OCI-LY1 (cell line): ENCODE measurements at regions not wholly inside any gene's neighbourhood (a gene's known extent, or its start where the extent isn't known, plus 50 kb on each side); places are given as distances from the start of the nearest gene placed in this dataset.

ENCODE experiments used
- H2AFZ ChIP-seq: fragments of 200-600 bp; sonication (generic), shearing (Covaris generic); 2 replicates; pipeline ENCODE4 v1.6.0; 2014; ENCODE audit warnings: antibody characterized with exemption, mild to moderate bottlenecking, low read length
- H3F3A ChIP-seq: fragments of 200-600 bp; sonication (generic), shearing (Covaris generic); 2 replicates; pipeline ENCODE4 v1.6.0; 2014; ENCODE audit warnings: mild to moderate bottlenecking, antibody characterized with exemption, low read length, moderate library complexity; ENCODE audit not compliant: insufficient read depth
- H3K27ac ChIP-seq: fragments of 200-600 bp; sonication (generic); 2 replicates; pipeline ENCODE4 v1.5.1; 2014; ENCODE audit warnings: low read length, mixed run types, mild to moderate bottlenecking, low read depth; ENCODE audit not compliant: poor library complexity, severe bottlenecking
- H3K27me3 ChIP-seq: fragments of 200-600 bp; sonication (generic); 2 replicates; pipeline ENCODE4 v1.6.0; 2014; ENCODE audit warnings: antibody characterized with exemption, mild to moderate bottlenecking, low read length, moderate library complexity; ENCODE audit not compliant: insufficient read depth
- H3K36me3 ChIP-seq: fragments of 200-600 bp; sonication (generic); 2 replicates; pipeline ENCODE4 v1.6.1; 2014; ENCODE audit warnings: mild to moderate bottlenecking, antibody characterized with exemption, low read length, moderate library complexity, mixed read lengths; ENCODE audit not compliant: insufficient read depth
- H3K4me1 ChIP-seq: fragments of 200-600 bp; sonication (generic); 2 replicates; pipeline ENCODE4 v1.5.1; 2014; ENCODE audit warnings: mild to moderate bottlenecking, low read length, moderate library complexity; ENCODE audit not compliant: insufficient read depth, severe bottlenecking
- H3K4me2 ChIP-seq: fragments of 200-600 bp; sonication (generic), shearing (Covaris generic); 2 replicates; pipeline ENCODE4 v1.6.1; 2014; ENCODE audit warnings: low read length
- H3K4me3 ChIP-seq: fragments of 200-600 bp; sonication (generic); 2 replicates; pipeline ENCODE4 v1.5.1; 2014; ENCODE audit warnings: low read length, low read depth, mild to moderate bottlenecking, mixed read lengths; ENCODE audit not compliant: poor library complexity, severe bottlenecking
- H3K79me2 ChIP-seq: fragments of 200-600 bp; shearing (Covaris generic); 2 replicates; pipeline ENCODE4 v1.6.1; 2016; ENCODE audit warnings: mixed run types, low read length, mixed read lengths; ENCODE audit not compliant: insufficient read depth
- H3K9ac ChIP-seq: fragments of 200-600 bp; sonication (generic), shearing (Covaris generic); 2 replicates; pipeline ENCODE4 v1.6.1; 2014; ENCODE audit warnings: mild to moderate bottlenecking, low read length, mixed read lengths
- H3K9me2 ChIP-seq: fragments of 200-600 bp; sonication (generic), shearing (Covaris generic); 2 replicates; pipeline ENCODE4 v1.6.1; 2014; ENCODE audit warnings: low read depth, mild to moderate bottlenecking, low read length, mixed read lengths
- H3K9me3 ChIP-seq: fragments of 200-600 bp; shearing (Covaris generic); 2 replicates; pipeline ENCODE4 v1.6.1; 2014; ENCODE audit warnings: low read length, mixed read lengths
- H4K20me1 ChIP-seq: fragments of 200-600 bp; sonication (generic), shearing (Covaris generic); 2 replicates; pipeline ENCODE4 v1.6.0; 2016; ENCODE audit warnings: mild to moderate bottlenecking, low read length; ENCODE audit not compliant: insufficient read depth
- CTCF ChIP-seq: fragments of 200-600 bp; sonication (generic), shearing (Covaris generic); IDR thresholded peaks from 2 replicates; pipeline ENCODE4 v1.5.1; 2017; ENCODE audit warnings: mild to moderate bottlenecking, antibody characterized with exemption, low read length, moderate library complexity, mixed read lengths
- EZH2 ChIP-seq: fragments of 200-600 bp; sonication (generic), shearing (Covaris generic); IDR thresholded peaks from 2 replicates; pipeline ENCODE4 v1.8.0; 2017; ENCODE audit warnings: borderline replicate concordance, mixed run types, mild to moderate bottlenecking, antibody characterized with exemption, low read length, moderate library complexity, mixed read lengths

GRCh38 chr5:89283728-89284493 is 400.9 kb upstream of the MEF2C start:
- no peak overlapping the region for H3K4me2 ChIP-seq
- H3K36me3 ChIP-seq = no peaks in the 10 kb centered on the region
- TF ChIP-seq CTCF (peak; percentile 31; the same call in 1 of the 2 replicates), EZH2 (no peak)
- no peak overlapping the region for H3K27ac ChIP-seq
- H3K4me1 ChIP-seq = peaks cover 36% of the 10 kb centered on the region
- H3K9ac ChIP-seq = no peak overlapping the region
- no peaks in the 10 kb centered on the region for H3K79me2 ChIP-seq
- H3K9me2 ChIP-seq = no peaks in the 10 kb centered on the region
- H3K4me3 ChIP-seq = no peak overlapping the region
- no peaks in the 10 kb centered on the region for H3K9me3 ChIP-seq
- H2AFZ ChIP-seq = no peak overlapping the region
- H4K20me1 ChIP-seq = no peaks in the 10 kb centered on the region
- H3F3A ChIP-seq = no peaks in the 10 kb centered on the region
- H3K27me3 ChIP-seq = no peaks in the 10 kb centered on the region

DNA sequence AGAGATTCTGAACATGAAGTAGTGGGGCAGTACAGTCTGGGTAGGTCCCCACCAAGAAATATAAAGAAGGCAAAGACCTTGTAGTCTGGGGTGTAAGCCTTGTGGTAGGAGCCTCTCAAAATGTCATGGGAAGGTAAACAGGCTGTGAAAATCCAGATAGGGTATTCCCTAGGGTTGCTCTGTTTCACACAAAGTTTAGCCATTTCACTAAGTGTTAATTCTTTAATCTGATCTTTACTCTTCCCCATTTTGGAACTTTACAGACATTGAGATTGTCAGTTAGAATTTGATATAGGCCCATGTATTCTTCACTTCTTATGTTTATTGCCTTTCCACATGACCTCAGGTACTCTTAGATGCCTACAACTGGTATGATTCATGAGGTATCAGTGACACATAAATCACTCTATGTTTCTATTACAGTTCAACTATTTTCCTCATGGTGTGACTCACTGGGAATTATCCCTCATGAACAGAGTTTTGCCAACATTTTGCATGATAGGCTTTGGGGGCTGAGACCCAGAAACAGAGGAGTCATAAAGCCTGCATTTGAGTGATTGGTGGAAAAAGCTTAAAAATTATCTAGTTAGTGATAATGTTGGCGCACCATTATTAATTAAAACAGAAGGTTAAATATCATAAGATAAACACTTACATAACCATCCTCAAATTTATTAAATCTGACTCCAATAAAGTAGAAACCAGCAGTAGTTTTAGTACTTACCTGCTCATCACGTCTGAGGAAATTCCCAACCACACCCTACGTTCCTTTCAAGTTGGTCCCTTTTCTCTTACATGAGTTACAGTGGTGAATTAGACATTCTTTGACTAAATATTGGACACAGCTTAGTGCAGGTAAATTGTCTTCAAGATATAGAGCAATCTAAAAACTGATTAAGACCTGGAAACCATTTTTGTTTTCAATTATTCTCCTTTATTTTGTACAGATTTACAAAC is 399.8 kb upstream of the MEF2C start:
- Histone ChIP-seq H3K27ac (peak overlapping the region; percentile 59), H3K36me3 (no peaks in the 10 kb centered on the region), H3K4me2 (no peak overlapping the region), H3K9ac (no peak overlapping the region), H3K79me2 (no peaks in the 10 kb centered on the region), H3K4me3 (no peak overlapping the region), H2AFZ (no peak overlapping the region), H4K20me1 (no peaks in the 10 kb centered on the region), H3K9me3 (no peaks in the 10 kb centered on the region), H3F3A (no peaks in the 10 kb centered on the region), H3K27me3 (no peaks in the 10 kb centered on the region), H3K9me2 (no peaks in the 10 kb centered on the region), H3K4me1 (peaks cover 47% of the 10 kb centered on the region)
- TF ChIP-seq EZH2 = no peak
- TF ChIP-seq CTCF = no peak

GRCh38 chr5:89281766-89282553 is 399.0 kb upstream of the MEF2C start:
- H3K79me2 ChIP-seq = no peaks in the 10 kb centered on the region
- H3F3A ChIP-seq = no peaks in the 10 kb centered on the region
- H3K9ac ChIP-seq = no peak overlapping the region
- peaks cover 47% of the 10 kb centered on the region for H3K4me1 ChIP-seq
- H4K20me1 ChIP-seq = no peaks in the 10 kb centered on the region
- H2AFZ ChIP-seq = peak overlapping the region; percentile 73; the same call in 1 of the 2 replicates
- no peaks in the 10 kb centered on the region for H3K36me3 ChIP-seq
- H3K4me3 ChIP-seq = no peak overlapping the region
- no peaks in the 10 kb centered on the region for H3K9me3 ChIP-seq
- TF ChIP-seq EZH2 = no peak
- TF ChIP-seq CTCF = no peak
- no peaks in the 10 kb centered on the region for H3K9me2 ChIP-seq
- no peaks in the 10 kb centered on the region for H3K27me3 ChIP-seq
- no peak overlapping the region for H3K4me2 ChIP-seq
- H3K27ac ChIP-seq = peak overlapping the region; percentile 59
